GM12878 (cell line): ENCODE measurements at regions not wholly inside any gene's neighbourhood (a gene's known extent, or its start where the extent isn't known, plus 50 kb on each side); places are given as distances from the start of the nearest gene placed in this dataset.

Experiments
- ATF3 ChIP-seq: IDR thresholded peaks from 2 replicates; pipeline ENCODE4 v1.6.1; 2011; ENCODE audit warnings: low read depth, mild to moderate bottlenecking, low read length, moderate library complexity, borderline replicate concordance; ENCODE audit errors: extremely low read depth
- HCFC1 ChIP-seq: fragments of 150-350 bp; IDR thresholded peaks from 2 replicates; pipeline ENCODE4 v1.6.1; 2014; ENCODE audit warnings: low read length
- TF ChIP-seq, protein P1 (sequence below): fragments of 150-350 bp; IDR thresholded peaks from 2 replicates; pipeline ENCODE4 v1.6.1; 2016; ENCODE audit warnings: low read depth, low read length

GRCh38 chr16:85210423-85211169 lies 98.3 kb upstream of the CIBAR2 start:
- TF ChIP-seq ATF3: no peak
- no peak for TF ChIP-seq HCFC1
- TF ChIP-seq, protein P1, sequence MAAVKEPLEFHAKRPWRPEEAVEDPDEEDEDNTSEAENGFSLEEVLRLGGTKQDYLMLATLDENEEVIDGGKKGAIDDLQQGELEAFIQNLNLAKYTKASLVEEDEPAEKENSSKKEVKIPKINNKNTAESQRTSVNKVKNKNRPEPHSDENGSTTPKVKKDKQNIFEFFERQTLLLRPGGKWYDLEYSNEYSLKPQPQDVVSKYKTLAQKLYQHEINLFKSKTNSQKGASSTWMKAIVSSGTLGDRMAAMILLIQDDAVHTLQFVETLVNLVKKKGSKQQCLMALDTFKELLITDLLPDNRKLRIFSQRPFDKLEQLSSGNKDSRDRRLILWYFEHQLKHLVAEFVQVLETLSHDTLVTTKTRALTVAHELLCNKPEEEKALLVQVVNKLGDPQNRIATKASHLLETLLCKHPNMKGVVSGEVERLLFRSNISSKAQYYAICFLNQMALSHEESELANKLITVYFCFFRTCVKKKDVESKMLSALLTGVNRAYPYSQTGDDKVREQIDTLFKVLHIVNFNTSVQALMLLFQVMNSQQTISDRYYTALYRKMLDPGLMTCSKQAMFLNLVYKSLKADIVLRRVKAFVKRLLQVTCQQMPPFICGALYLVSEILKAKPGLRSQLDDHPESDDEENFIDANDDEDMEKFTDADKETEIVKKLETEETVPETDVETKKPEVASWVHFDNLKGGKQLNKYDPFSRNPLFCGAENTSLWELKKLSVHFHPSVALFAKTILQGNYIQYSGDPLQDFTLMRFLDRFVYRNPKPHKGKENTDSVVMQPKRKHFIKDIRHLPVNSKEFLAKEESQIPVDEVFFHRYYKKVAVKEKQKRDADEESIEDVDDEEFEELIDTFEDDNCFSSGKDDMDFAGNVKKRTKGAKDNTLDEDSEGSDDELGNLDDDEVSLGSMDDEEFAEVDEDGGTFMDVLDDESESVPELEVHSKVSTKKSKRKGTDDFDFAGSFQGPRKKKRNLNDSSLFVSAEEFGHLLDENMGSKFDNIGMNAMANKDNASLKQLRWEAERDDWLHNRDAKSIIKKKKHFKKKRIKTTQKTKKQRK: no peak
